HG02885 (cell line): ENCODE measurements at regions not wholly inside any gene's neighbourhood (a gene's known extent, or its start where the extent isn't known, plus 50 kb on each side); places are given as distances from the start of the nearest gene placed in this dataset.

Experiments used
- ATAC-seq: cut with Tn5 transposase; IDR thresholded peaks from one replicate; pipeline ENCODE4 v1.9.1; 2021; ENCODE audit warnings: mild to moderate bottlenecking; ENCODE audit not compliant: unreplicated experiment, poor library complexity

- no peak for ATAC-seq
These were observed 83.6 kb upstream of the MPP7 start for GRCh38 chr10:28386503-28386868.

DNA sequence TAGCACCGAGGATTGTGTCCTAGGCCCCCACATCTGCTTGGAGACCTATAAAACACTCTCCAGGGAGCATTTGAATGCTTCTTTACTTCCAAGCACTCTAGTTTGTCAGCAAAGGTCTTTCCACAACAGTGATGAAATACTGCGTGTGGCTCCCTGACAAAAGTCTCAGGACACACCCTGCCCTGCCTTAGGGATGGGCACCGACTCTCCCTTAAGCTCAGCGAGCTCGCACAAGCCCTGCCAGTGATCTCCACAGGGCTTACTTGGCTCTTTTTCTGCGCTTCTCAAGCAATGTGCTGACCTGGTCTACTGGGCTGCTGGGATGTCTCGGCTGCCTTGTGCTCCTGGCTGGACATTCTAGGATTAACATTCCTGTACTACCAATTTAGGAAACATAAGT, 84.3 kb upstream of the MPP7 start:
- no peak for ATAC-seq

DNA sequence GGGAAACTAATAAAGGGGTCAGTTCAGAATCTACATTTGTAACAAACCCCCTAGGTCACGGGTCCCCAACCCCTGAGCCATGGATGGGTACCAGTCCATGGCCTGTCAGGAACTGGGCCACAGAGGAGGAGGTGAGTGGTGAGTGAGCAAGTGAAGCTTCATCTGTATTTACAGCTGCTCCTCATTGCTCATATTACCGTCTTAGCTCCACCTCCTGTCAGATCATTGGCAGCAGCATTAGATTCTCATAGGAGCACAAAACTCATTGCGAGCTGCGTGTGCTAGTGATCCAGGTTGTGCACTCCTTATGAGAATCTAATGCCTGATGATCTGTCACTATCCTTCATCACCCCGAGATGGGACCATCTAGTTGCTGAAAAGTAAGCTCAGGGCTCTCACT, 88.4 kb upstream of the MPP7 start:
- no peak for ATAC-seq

GRCh38 chr10:28393956-28394568, 91.2 kb upstream of the MPP7 start:
- ATAC-seq, result peak; percentile 91

GRCh38 chr10:28396331-28396730, 93.5 kb upstream of the MPP7 start:
- no peak for ATAC-seq

DNA sequence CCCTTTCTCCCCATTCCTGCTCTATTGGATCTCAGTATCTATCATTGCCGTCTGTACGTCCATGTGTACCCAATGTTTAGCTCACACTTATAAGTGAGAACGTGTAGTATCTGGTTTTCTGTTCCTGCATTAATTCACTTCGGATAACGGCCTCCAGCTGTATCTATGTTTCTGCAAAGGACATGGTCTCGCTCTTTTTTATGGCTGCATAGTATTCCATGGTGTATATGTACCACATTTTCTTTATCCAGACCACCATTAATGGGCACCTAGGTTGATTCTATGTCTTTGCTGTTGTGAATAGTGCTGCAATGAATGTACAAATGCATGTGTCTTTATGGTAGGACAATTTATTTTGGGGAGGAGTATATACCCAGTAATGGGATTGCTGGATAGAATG, 94.4 kb upstream of the MPP7 start:
- no peak for ATAC-seq

DNA sequence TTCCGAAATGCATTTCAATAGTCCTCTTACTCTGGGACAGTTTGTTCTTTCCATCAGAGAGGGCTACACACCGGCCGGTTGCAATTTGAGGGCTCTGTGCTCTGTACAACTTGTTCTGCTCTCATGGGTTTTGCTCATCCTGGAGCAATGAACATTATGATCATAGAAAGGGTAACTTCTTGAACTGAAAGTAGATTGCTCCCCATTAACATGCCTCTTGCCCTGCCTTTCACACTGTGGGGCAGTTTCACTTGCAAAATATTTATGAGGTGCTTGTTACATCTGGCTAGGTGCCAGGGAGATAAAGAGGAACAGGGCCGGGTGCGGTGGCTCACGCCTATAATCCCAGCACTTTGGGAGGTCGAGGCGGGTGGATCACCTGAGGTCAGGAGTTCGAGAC, 97.3 kb upstream of the MPP7 start:
- ATAC-seq, result no peak

DNA sequence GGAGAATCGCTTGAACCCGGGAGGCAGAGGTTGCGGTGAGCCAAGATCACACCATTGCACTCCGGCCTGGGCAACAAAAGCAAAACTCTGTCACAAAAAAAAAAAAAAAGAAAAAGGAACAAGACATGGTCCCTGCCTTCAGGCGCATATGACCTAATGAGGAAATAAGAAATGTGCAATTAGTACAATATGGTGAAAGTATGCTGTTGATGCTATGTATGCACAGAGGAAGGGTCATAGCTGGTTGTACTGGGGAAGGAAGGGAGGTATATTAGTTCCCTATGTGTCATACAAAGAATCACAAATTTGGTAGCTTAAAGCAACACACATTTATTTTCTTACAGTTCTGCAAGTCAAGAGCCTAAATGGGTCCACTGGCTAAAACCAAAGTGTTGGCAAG, 97.8 kb upstream of the MPP7 start:
- no peak for ATAC-seq

- peak; percentile 43 for ATAC-seq
These were observed 99.8 kb upstream of the MPP7 start for GRCh38 chr10:28402611-28403073.

GRCh38 chr10:28403090-28403489, 100.2 kb upstream of the MPP7 start:
- no peak for ATAC-seq

DNA sequence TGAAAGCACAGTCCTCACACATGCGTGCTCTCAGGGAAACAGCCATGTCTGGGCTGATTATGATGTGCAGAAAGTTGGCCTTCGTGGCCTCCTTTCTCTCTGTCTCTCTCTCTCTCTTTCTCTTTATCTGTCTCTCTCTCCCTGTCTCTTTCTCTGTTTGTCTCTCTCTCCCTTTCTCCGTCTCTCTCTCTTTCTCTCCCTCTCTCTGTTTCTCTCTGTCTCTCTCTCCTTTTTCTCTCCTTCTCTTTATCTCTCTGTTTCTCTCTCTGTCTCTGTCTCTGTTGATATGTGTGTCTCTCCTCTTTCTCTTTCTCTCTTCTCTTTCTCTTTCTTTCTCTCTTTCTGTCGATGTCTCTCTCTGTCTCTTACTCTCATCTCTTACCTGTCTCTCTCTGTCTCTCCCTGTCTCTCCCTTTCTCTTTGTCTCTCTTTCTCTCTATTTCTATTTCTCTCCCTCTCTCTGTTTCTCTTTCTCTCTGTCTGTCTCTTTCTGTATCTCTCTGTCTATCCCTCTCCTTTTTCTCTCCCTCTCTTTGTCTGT, 105.4 kb upstream of the MPP7 start:
- ATAC-seq, result no peak

DNA sequence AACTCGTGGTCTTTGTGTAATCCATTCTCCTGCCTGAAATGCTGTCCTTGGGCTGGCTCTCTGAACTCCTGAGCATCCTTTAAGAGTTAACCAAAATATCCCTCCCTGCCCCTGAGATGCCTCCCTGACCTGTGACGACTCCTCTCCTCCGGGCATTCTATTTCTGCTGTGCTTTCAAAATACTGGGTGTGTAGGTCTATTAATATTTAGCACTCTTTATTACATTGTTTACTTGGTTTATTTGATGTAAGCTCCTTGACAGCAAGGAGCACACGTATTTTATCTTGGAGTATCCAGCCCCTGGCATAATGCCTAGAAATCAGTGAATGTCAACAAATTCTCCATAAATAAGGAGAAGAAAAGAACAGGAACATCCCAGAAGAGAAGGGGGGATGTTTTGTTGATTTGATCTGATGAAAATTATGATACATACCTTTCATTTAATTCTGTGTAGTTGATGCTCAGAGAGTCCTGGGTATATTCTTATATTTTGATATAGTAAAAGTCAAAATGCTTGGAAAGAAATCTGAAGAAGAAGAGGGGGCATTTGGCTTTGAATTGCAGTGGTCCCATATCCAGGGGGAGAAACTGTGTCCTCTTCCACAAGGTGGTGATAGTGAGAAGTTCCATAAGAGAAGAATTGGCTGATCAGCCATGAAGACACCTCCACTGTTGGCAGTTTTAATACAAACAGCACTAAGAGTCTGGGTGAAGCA, 107.7 kb upstream of the MPP7 start:
- ATAC-seq, result no peak

DNA sequence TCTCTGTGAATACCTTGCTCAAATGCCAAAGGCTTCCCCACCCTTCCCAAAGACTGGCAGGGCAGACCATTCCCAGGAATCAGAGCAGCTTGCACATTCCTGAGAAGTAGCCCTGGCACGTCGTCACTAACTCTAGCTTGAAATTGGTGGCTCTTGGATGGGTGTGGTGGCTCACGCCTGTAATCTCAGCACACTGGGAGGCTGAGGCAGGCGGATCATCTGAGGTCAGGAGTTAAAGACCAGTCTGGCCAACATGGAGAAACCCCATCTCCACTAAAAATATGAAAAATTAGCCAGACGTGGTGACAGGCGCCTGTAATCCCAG, 108.2 kb upstream of the MPP7 start:
- no peak for ATAC-seq

- ATAC-seq, result peak; percentile 71
These were observed 108.8 kb upstream of the MPP7 start for GRCh38 chr10:28411648-28412047.

- no peak for ATAC-seq
These were observed 114.8 kb upstream of the WAC start for GRCh38 chr10:28418069-28418468.

- no peak for ATAC-seq
These were observed 107.5 kb upstream of the WAC start for GRCh38 chr10:28425422-28425821.

DNA sequence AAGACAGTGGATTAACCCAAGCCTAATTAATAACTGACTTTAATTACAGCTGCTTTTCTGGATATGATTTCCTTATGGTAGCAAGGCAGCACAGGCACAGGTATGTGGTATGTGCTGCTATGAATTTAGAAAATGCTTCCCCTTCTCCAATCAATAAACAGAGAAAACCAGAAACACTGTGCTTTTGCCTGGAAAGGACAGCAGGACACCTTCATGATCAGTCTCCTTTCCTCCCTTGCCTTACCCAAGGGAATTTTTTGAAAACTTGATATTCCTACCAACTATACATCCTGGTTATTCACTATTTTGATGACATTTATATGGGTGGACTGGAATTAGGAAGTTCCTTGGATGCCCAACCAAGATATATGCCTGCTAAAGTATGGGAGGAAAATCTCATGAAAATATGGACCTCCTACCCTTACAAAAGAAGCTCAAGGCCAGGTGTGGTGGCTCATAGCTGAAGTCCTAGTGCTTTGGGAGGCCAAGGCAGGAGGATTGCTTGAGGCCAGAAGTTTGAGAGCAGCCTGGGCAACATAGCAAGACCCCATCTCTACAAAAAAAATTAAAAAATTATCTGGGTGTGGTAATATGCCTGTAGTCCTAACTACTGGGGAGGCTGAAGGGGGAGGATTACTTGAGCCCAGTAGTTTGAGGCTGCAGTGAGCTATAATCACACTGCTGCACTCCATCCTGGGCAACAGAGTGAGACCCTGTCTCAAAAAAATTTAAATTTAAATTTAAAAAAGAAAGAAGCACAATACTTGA, 106.3 kb upstream of the WAC start:
- no peak for ATAC-seq

DNA sequence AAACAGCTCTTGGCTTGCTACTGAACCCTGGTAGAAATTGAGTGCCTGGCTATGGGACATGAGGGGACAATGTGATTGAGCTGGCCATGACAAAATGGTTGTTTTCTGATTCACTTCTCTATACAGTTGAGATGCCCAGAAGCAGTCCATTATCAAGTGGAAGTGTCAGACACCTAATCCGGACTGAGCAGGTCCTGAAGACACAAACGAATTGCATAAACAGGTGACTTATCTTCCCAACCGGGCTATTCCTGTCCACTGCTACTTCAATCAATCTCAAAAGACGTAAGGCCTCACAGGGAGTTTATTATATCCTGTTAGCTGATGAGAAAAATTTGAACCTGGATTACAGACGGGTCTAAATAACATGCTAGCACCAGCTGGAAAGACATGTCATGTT, 105.5 kb upstream of the WAC start:
- ATAC-seq, result no peak

DNA sequence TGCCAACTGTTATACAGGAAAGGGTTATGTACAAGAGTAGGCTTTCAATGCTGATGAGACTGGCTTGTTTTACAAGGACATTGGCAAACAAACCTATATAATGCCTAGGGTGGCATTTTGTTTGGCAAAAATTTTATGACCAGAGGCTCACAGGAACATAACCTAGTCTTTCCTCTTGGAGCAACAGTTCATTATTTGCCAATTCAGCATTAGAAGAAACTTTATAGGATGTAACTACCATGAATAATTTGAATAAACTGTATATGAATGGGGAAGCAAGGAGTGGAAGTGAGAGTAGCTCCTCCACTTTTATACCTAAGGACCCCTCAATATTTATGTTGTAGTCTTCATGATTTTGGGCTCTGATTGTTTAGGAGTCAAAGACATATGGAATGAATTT, 103.9 kb upstream of the WAC start:
- ATAC-seq, result no peak

DNA sequence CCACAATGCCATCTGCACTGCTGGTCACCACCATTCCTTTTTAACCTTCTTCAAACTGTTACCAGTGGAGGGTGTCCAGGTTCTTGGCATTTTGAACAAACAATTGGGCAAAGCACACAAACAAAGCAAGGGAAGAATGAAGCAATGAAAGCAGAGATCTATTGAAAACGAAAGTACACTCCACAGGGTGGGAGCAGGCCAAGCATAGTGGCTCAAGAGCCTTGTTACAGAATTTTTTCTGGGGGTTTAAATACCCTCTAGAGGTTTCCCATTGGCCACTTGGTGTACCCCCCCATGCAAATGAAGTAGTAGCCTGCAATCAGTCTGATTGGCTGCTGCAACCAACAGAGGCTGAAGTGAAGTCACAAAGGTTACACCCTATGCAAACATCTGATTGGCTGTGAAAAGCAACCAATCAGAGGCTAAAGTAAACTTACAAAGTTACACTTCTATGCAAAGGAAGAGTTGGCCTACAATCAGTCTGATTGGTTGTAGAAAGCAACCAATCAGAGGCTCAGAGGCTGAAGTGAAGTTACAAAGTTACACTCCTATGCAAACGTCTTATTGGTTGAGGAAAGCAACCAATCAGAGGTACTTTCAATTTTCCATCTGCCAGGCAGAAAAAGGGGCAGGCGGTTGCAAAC, 103.2 kb upstream of the WAC start:
- no peak for ATAC-seq

GRCh38 chr10:28431139-28431538, 101.8 kb upstream of the WAC start:
- no peak for ATAC-seq
